PC-3 (cell line): ENCODE measurements at regions not wholly inside any gene's neighbourhood (a gene's known extent, or its start where the extent isn't known, plus 50 kb on each side); places are given as distances from the start of the nearest gene placed in this dataset.

ENCODE experiments used
- ATAC-seq: fragments of 200-7000 bp; cut with Tn5 transposase; 2 replicates; pipeline ENCODE4 v1.9.1; 2020; ENCODE audit warnings: mild to moderate bottlenecking, moderate library complexity
- BruUV-seq: library from RNA; stranded (reverse); fragments of 400-500 nt; replicated peaks from 2 replicates; lab custom pipeline; 2021; lab: Mats Ljungman, UMichigan
- CTCF ChIA-PET: fragments of 300-600 bp; sonication (Branson Sonifier 250); formaldehyde crosslinking; loops from one replicate; lab custom pipeline; 2022; ENCODE audit warnings: antibody characterized with exemption; lab: Charles Lee
- POLR2A ChIA-PET: fragments of 300-600 bp; sonication (Branson Sonifier 250); formaldehyde crosslinking; loops from one replicate; lab custom pipeline; 2022; ENCODE audit warnings: antibody characterized with exemption; ENCODE audit not compliant: unreplicated experiment; lab: Charles Lee
- DNase-seq: peaks from one replicate; pipeline ENCODE4 v3.0.0-alpha.2; 2015
- H2AFZ ChIP-seq: fragments of 300-600 bp; sonication (generic); 2 replicates; pipeline ENCODE4 v1.6.0; 2016; ENCODE audit warnings: antibody characterized with exemption, low read length
- H3F3A ChIP-seq: fragments of 300-600 bp; sonication (generic); one replicate; pipeline ENCODE4 v1.6.0; 2017; ENCODE audit warnings: antibody characterized with exemption, low read length, control low read depth, mild to moderate bottlenecking; ENCODE audit not compliant: unreplicated experiment
- H3K27ac ChIP-seq: fragments of 300-600 bp; sonication (generic); 2 replicates; pipeline ENCODE4 v1.5.1; 2016; ENCODE audit warnings: mild to moderate bottlenecking, low read length
- H3K27me3 ChIP-seq: fragments of 300-600 bp; sonication (generic); 2 replicates; pipeline ENCODE4 v1.6.1; 2016; ENCODE audit warnings: low read length, mixed read lengths
- H3K36me3 ChIP-seq: fragments of 300-600 bp; sonication (generic); 2 replicates; pipeline ENCODE4 v1.6.1; 2016; ENCODE audit warnings: low read depth, mixed run types, low read length, mixed read lengths
- H3K4me1 ChIP-seq: fragments of 300-600 bp; sonication (generic); 2 replicates; pipeline ENCODE4 v1.5.1; 2016; ENCODE audit warnings: low read length; ENCODE audit not compliant: insufficient read depth
- H3K4me2 ChIP-seq: fragments of 300-600 bp; sonication (generic); 2 replicates; pipeline ENCODE4 v1.6.0; 2016; ENCODE audit warnings: low read length
- H3K4me3 ChIP-seq: fragments of 300-600 bp; sonication (generic); 2 replicates; pipeline ENCODE4 v1.5.1; 2016; ENCODE audit warnings: mild to moderate bottlenecking, low read length, mixed read lengths
- H3K79me2 ChIP-seq: fragments of 300-600 bp; sonication (generic); 2 replicates; pipeline ENCODE4 v1.6.1; 2017; ENCODE audit warnings: low read length, mixed read lengths
- H3K9ac ChIP-seq: fragments of 300-600 bp; sonication (generic); 2 replicates; pipeline ENCODE4 v1.6.0; 2016; ENCODE audit warnings: mild to moderate bottlenecking, low read length
- H3K9me2 ChIP-seq: fragments of 300-600 bp; sonication (generic); replicated peaks from 2 replicates; pipeline ENCODE4 v1.6.1; 2016; ENCODE audit warnings: mixed run types, low read length, mixed read lengths
- H3K9me3 ChIP-seq: fragments of 300-600 bp; sonication (generic); 2 replicates; pipeline ENCODE4 v1.6.1; 2016; ENCODE audit warnings: low read length, mixed read lengths
- H4K20me1 ChIP-seq: fragments of 300-600 bp; sonication (generic); 2 replicates; pipeline ENCODE4 v1.6.1; 2016; ENCODE audit warnings: low read length, mixed read lengths
- CTCF ChIP-seq: fragments of 300-600 bp; sonication (generic); conservative IDR thresholded peaks from 2 replicates; pipeline ENCODE4 v1.5.1; 2017; ENCODE audit warnings: antibody characterized with exemption, low read depth, mild to moderate bottlenecking, low read length
- EZH2 ChIP-seq: fragments of 300-600 bp; sonication (generic); IDR thresholded peaks from one replicate; pipeline ENCODE4 v1.6.1; 2017; ENCODE audit warnings: antibody characterized with exemption, mild to moderate bottlenecking, low read length; ENCODE audit not compliant: unreplicated experiment
- EZH2phosphoT487 ChIP-seq: fragments of 300-600 bp; sonication (generic); IDR thresholded peaks from 2 replicates; pipeline ENCODE4 v1.6.1; 2018; ENCODE audit warnings: mild to moderate bottlenecking, antibody characterized with exemption, low read length, borderline replicate concordance
- intact Hi-C: fragments of 100-400 bp; cut with micrococcal nuclease; formaldehyde crosslinking; loops from 2 replicates; pipeline ENCODE4 v1.9.0; 2023

GRCh38 chr4:38570647-38571276 lies 93.2 kb upstream of the KLF3 start:
- no peaks in the 10 kb centered on the region for H3K79me2 ChIP-seq
- intact Hi-C loops: no loop called here
- H4K20me1 ChIP-seq: no peaks in the 10 kb centered on the region
- CTCF ChIA-PET: no interaction called here
- H3F3A ChIP-seq: no peaks in the 10 kb centered on the region
- no peak for TF ChIP-seq EZH2phosphoT487
- no peak for TF ChIP-seq CTCF
- no peak for TF ChIP-seq EZH2
- no peak overlapping the region for H3K4me2 ChIP-seq
- no TSS peak for BruUV-seq
- peaks cover 23% of the 10 kb centered on the region for H3K4me1 ChIP-seq
- POLR2A ChIA-PET: no interaction called here
- H2AFZ ChIP-seq: no peak overlapping the region
- no peaks in the 10 kb centered on the region for H3K9me3 ChIP-seq
- no peak overlapping the region for H3K4me3 ChIP-seq
- H3K9ac ChIP-seq: no peak overlapping the region
- H3K27me3 ChIP-seq: no peaks in the 10 kb centered on the region
- DNase-seq (no peak), ATAC-seq (no peak)
- no peak overlapping the region for H3K27ac ChIP-seq
- H3K36me3 ChIP-seq: no peaks in the 10 kb centered on the region
- H3K9me2 ChIP-seq: no peaks in the 10 kb centered on the region

GRCh38 chr4:38572793-38573192 lies 91.2 kb upstream of the KLF3 start:
- POLR2A ChIA-PET: no interaction called here
- ATAC-seq (no peak), DNase-seq (no peak)
- Histone ChIP-seq H3K4me2 (no peak overlapping the region), H3K27ac (no peak overlapping the region), H3K79me2 (no peaks in the 10 kb centered on the region), H3K27me3 (no peaks in the 10 kb centered on the region), H3K4me1 (peaks cover 3% of the 10 kb centered on the region), H3F3A (no peaks in the 10 kb centered on the region), H3K36me3 (no peaks in the 10 kb centered on the region), H3K9ac (no peak overlapping the region), H4K20me1 (no peaks in the 10 kb centered on the region), H3K9me2 (no peaks in the 10 kb centered on the region), H3K9me3 (no peaks in the 10 kb centered on the region), H2AFZ (no peak overlapping the region), H3K4me3 (no peak overlapping the region)
- TF ChIP-seq EZH2 (no peak), CTCF (no peak), EZH2phosphoT487 (no peak)
- no TSS peak for BruUV-seq
- CTCF ChIA-PET: no interaction called here
- intact Hi-C loops: no loop called here

- Histone ChIP-seq H3K27me3 (no peaks in the 10 kb centered on the region), H3K4me2 (no peak overlapping the region), H3K4me3 (no peak overlapping the region), H4K20me1 (no peaks in the 10 kb centered on the region), H3K9me2 (no peaks in the 10 kb centered on the region), H3K79me2 (no peaks in the 10 kb centered on the region), H3K27ac (no peak overlapping the region), H3K9ac (no peak overlapping the region), H3F3A (no peaks in the 10 kb centered on the region), H3K36me3 (no peaks in the 10 kb centered on the region), H3K9me3 (no peaks in the 10 kb centered on the region), H3K4me1 (no peaks in the 10 kb centered on the region), H2AFZ (no peak overlapping the region)
- ATAC-seq (no peak), DNase-seq (no peak)
- TF ChIP-seq CTCF (no peak), EZH2phosphoT487 (no peak), EZH2 (no peak)
- POLR2A ChIA-PET: no interaction called here
- CTCF ChIA-PET: no interaction called here
- no TSS peak for BruUV-seq
- intact Hi-C loops: no loop called here
These were observed 89.3 kb upstream of the KLF3 start for GRCh38 chr4:38574559-38575333.
